ENCODE measurements at regions not wholly inside any gene's neighbourhood (a gene's known extent, or its start where the extent isn't known, plus 50 kb on each side); places are given as distances from the start of the nearest gene placed in this dataset.

DNA sequence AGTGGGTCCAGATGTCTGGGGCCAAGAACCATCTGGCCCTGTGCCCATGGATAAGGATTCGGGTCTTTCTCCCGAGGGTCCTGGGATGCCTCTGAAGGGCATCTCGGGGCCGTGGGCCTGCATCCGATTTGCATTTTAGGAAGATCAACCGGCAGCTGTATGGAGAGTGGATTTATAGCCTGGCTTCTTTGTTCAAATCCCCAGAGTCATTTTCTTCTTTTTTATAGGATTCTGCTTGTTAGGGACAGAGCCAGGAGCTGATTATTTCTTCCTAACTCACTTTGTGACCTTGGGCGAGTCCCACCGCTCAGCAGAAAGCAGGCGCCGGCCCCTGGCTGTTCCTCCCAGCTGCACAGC lies 52.9 kb upstream of the APCDD1L start:
- Histone ChIP-seq H3K4me3 (ENCODE audit: control insufficient read depth in 2 of 3, extremely low read depth in 1 of 3, insufficient read depth in 2 of 3, low read depth in 1 of 3, low read length in 3 of 3) (no peak overlapping the region), H3K4me2 (ENCODE audit: control insufficient read depth, extremely low read depth, insufficient read depth, low read depth, low read length) (no peak overlapping the region), H3K36me3 (ENCODE audit: control insufficient read depth in 2 of 2, extremely low read depth in 1 of 2, insufficient read depth in 2 of 2, low read length in 2 of 2) (no peaks in the 10 kb centered on the region), H3K27me3 (ENCODE audit: control insufficient read depth, extremely low read depth, insufficient read depth, low read length) (peaks cover 36% of the 10 kb centered on the region), H3K79me2 (ENCODE audit: control insufficient read depth, insufficient read depth, low read length) (no peaks in the 10 kb centered on the region), H3K9me3 (ENCODE audit: control insufficient read depth, low read depth, low read length) (no peaks in the 10 kb centered on the region), H2AFZ (ENCODE audit: control insufficient read depth, low read length) (no peak overlapping the region), H3K9me1 (ENCODE audit: control insufficient read depth, extremely low read depth, insufficient read depth, low read length) (no peaks in the 10 kb centered on the region), H3K27ac (ENCODE audit: control insufficient read depth, insufficient read depth, low read length) (no peak overlapping the region), H4K20me1 (ENCODE audit: control insufficient read depth, extremely low read depth, insufficient read depth, low read length) (no peaks in the 10 kb centered on the region), H3K4me1 (ENCODE audit: control insufficient read depth, extremely low read depth, insufficient read depth, low read length) (no peaks in the 10 kb centered on the region), H3K9ac (ENCODE audit: control insufficient read depth, extremely low read depth, insufficient read depth, low read length) (no peak overlapping the region)
- TF ChIP-seq EZH2 (IDR thresholded peaks at IDR 0.05; ENCODE audit: low read length) = no peak
- no peak for TF ChIP-seq CTCF (optimal IDR thresholded peaks at IDR 0.05 in 1 of 3, IDR thresholded peaks at IDR 0.05 in 1 of 3, conservative IDR thresholded peaks at IDR 0.05 in 1 of 3; ENCODE audit: extremely low read depth in 1 of 3, insufficient read depth in 2 of 3, low read length in 3 of 3)
- DNase-seq (ENCODE audit: low read depth, low spot score) (no peak), FAIRE-seq (no peak)
- dilution Hi-C loops (cut with MboI; ENCODE audit: extremely low pct_ligation_motif_present, low sequenced_read_pairs) = no loop called here

DNA sequence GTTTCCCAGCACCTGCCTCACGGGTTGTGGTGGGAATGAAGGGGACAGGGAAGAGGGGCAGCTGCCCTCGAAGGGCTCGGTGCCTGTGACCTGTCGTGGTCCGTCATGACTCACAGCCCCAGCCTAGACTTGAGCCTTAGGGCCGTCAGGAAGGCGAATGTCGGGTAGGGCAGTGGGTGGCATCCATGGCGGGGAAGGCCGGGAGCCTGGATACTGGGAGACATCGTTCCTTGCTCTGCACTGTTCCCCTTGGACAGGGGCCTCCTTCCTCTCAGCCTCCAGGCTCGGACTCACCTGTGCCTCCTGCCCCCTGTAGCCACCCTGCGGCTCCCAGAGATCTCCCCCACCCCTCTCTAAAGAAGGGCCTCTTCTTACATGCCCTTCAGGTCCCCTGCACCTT lies 52.2 kb upstream of the APCDD1L start:
- no peaks in the 10 kb centered on the region for H3K79me2 ChIP-seq (ENCODE audit: control insufficient read depth, insufficient read depth, low read length)
- DNase-seq (ENCODE audit: low read depth, low spot score) (no peak), FAIRE-seq (no peak)
- no peak overlapping the region for H3K9ac ChIP-seq (ENCODE audit: control insufficient read depth, extremely low read depth, insufficient read depth, low read length)
- H3K27me3 ChIP-seq (ENCODE audit: control insufficient read depth, extremely low read depth, insufficient read depth, low read length) = peaks cover 36% of the 10 kb centered on the region
- H3K27ac ChIP-seq (ENCODE audit: control insufficient read depth, insufficient read depth, low read length) = no peak overlapping the region
- no peak overlapping the region for H3K4me3 ChIP-seq (ENCODE audit: control insufficient read depth in 2 of 3, extremely low read depth in 1 of 3, insufficient read depth in 2 of 3, low read depth in 1 of 3, low read length in 3 of 3)
- H3K36me3 ChIP-seq (ENCODE audit: control insufficient read depth in 2 of 2, extremely low read depth in 1 of 2, insufficient read depth in 2 of 2, low read length in 2 of 2) = no peaks in the 10 kb centered on the region
- dilution Hi-C loops (cut with MboI; ENCODE audit: extremely low pct_ligation_motif_present, low sequenced_read_pairs) = no loop called here
- H3K4me2 ChIP-seq (ENCODE audit: control insufficient read depth, extremely low read depth, insufficient read depth, low read depth, low read length) = no peak overlapping the region
- H2AFZ ChIP-seq (ENCODE audit: control insufficient read depth, low read length) = no peak overlapping the region
- H3K4me1 ChIP-seq (ENCODE audit: control insufficient read depth, extremely low read depth, insufficient read depth, low read length) = no peaks in the 10 kb centered on the region
- no peaks in the 10 kb centered on the region for H4K20me1 ChIP-seq (ENCODE audit: control insufficient read depth, extremely low read depth, insufficient read depth, low read length)
- TF ChIP-seq EZH2 (IDR thresholded peaks at IDR 0.05; ENCODE audit: low read length) (no peak), CTCF (optimal IDR thresholded peaks at IDR 0.05 in 1 of 3, IDR thresholded peaks at IDR 0.05 in 1 of 3, conservative IDR thresholded peaks at IDR 0.05 in 1 of 3; ENCODE audit: extremely low read depth in 1 of 3, insufficient read depth in 2 of 3, low read length in 3 of 3) (no peak)
- H3K9me3 ChIP-seq (ENCODE audit: control insufficient read depth, low read depth, low read length) = no peaks in the 10 kb centered on the region
- H3K9me1 ChIP-seq (ENCODE audit: control insufficient read depth, extremely low read depth, insufficient read depth, low read length) = no peaks in the 10 kb centered on the region

Measured in keratinocyte (primary cell).